ENCODE measurements at regions not wholly inside any gene's neighbourhood (a gene's known extent, or its start where the extent isn't known, plus 50 kb on each side); places are given as distances from the start of the nearest gene placed in this dataset.

GRCh38 chr7:25908154-25908949 is 243.6 kb upstream of the NFE2L3 start:
- Mint-ChIP-seq H3K36me3 (ENCODE audit: low read depth) (no peaks in the 10 kb centered on the region), H3K4me1 (ENCODE audit: low read depth) (no peaks in the 10 kb centered on the region)

GRCh38 chr7:25911738-25912607 is 240.0 kb upstream of the NFE2L3 start:
- Mint-ChIP-seq H3K36me3 (ENCODE audit: low read depth) (no peaks in the 10 kb centered on the region), H3K4me1 (ENCODE audit: low read depth) (no peaks in the 10 kb centered on the region), H3K27me3 (ENCODE audit: low read depth) (peaks cover 24% of the 10 kb centered on the region), H3K27ac (ENCODE audit: unreplicated experiment) (no peak overlapping the region), H3K9me3 (ENCODE audit: low read depth) (no peaks in the 10 kb centered on the region), H3K4me3 (ENCODE audit: unreplicated experiment) (no peak overlapping the region)
- TF ChIP-seq CTCF (IDR thresholded peaks at IDR 0.05) = no peak
- DNase-seq (ENCODE audit: low spot score) = no peak

More at GRCh38 chr7:25908154-25908949, 243.6 kb upstream of the NFE2L3 start:
- H3K27ac Mint-ChIP-seq (ENCODE audit: unreplicated experiment) = no peak overlapping the region
- DNase-seq (ENCODE audit: low spot score) = no peak
- H3K9me3 Mint-ChIP-seq (ENCODE audit: low read depth) = no peaks in the 10 kb centered on the region
- H3K27me3 Mint-ChIP-seq (ENCODE audit: low read depth) = peaks cover 20% of the 10 kb centered on the region
- no peak for TF ChIP-seq CTCF (IDR thresholded peaks at IDR 0.05)
- no peak overlapping the region for H3K4me3 Mint-ChIP-seq (ENCODE audit: unreplicated experiment)

- DNase-seq (ENCODE audit: low spot score) = no peak
- Mint-ChIP-seq H3K27ac (ENCODE audit: unreplicated experiment) (no peak overlapping the region), H3K36me3 (ENCODE audit: low read depth) (peaks cover 2% of the 10 kb centered on the region), H3K9me3 (ENCODE audit: low read depth) (peaks cover 13% of the 10 kb centered on the region), H3K4me1 (ENCODE audit: low read depth) (no peaks in the 10 kb centered on the region), H3K4me3 (ENCODE audit: unreplicated experiment) (no peak overlapping the region), H3K27me3 (ENCODE audit: low read depth) (peaks cover 21% of the 10 kb centered on the region)
- TF ChIP-seq CTCF (IDR thresholded peaks at IDR 0.05) = no peak
Observed at GRCh38 chr7:25913598-25914224, 238.3 kb upstream of the NFE2L3 start.

GRCh38 chr7:25918731-25919130 is 233.3 kb upstream of the NFE2L3 start:
- peaks cover 19% of the 10 kb centered on the region for H3K9me3 Mint-ChIP-seq (ENCODE audit: low read depth)

More at GRCh38 chr7:25918731-25919130, 233.3 kb upstream of the NFE2L3 start:
- TF ChIP-seq CTCF (IDR thresholded peaks at IDR 0.05) = no peak
- DNase-seq (ENCODE audit: low spot score) = no peak
- peaks cover 21% of the 10 kb centered on the region for H3K27me3 Mint-ChIP-seq (ENCODE audit: low read depth)
- H3K27ac Mint-ChIP-seq (ENCODE audit: unreplicated experiment) = no peak overlapping the region
- no peak overlapping the region for H3K4me3 Mint-ChIP-seq (ENCODE audit: unreplicated experiment)
- peaks cover 3% of the 10 kb centered on the region for H3K36me3 Mint-ChIP-seq (ENCODE audit: low read depth)
- H3K4me1 Mint-ChIP-seq (ENCODE audit: low read depth) = no peaks in the 10 kb centered on the region

All from chondrocyte (in vitro differentiated cells).